Glutamatergic neuron (in vitro differentiated cells): ENCODE measurements at regions not wholly inside any gene's neighbourhood (a gene's known extent, or its start where the extent isn't known, plus 50 kb on each side); places are given as distances from the start of the nearest gene placed in this dataset.

Source experiments
- DNase-seq: peaks from one replicate; pipeline ENCODE4 v3.0.0; 2022
- H3K27ac Mint-ChIP-seq: one replicate; pipeline ENCODE4 v1.8.0; 2020; ENCODE audit warnings: mild to moderate bottlenecking, mixed read lengths, inconsistent platforms; ENCODE audit not compliant: unreplicated experiment
- H3K27me3 Mint-ChIP-seq: one replicate; pipeline ENCODE4 v1.8.0; 2020; ENCODE audit warnings: mild to moderate bottlenecking, moderate library complexity, mixed read lengths, inconsistent platforms; ENCODE audit not compliant: unreplicated experiment
- H3K36me3 Mint-ChIP-seq: one replicate; pipeline ENCODE4 v1.8.0; 2020; ENCODE audit warnings: mild to moderate bottlenecking, mixed read lengths, inconsistent platforms; ENCODE audit not compliant: unreplicated experiment
- H3K4me1 Mint-ChIP-seq: one replicate; pipeline ENCODE4 v1.8.0; 2020; ENCODE audit warnings: mild to moderate bottlenecking, low read depth, mixed read lengths, inconsistent platforms; ENCODE audit not compliant: unreplicated experiment
- H3K4me3 Mint-ChIP-seq: one replicate; pipeline ENCODE4 v1.8.0; 2020; ENCODE audit warnings: mild to moderate bottlenecking, mixed read lengths, inconsistent platforms; ENCODE audit not compliant: unreplicated experiment
- H3K9me3 Mint-ChIP-seq: one replicate; pipeline ENCODE4 v1.8.0; 2020; ENCODE audit warnings: mild to moderate bottlenecking, moderate library complexity, mixed read lengths, inconsistent platforms; ENCODE audit not compliant: unreplicated experiment
- TF ChIP-seq, protein P1 (sequence below): fragments of 200-600 bp; sonication (generic); IDR thresholded peaks from one replicate; pipeline ENCODE4 v1.5.0; 2021; ENCODE audit not compliant: partially characterized antibody, unreplicated experiment

- no peak for DNase-seq
- H3K9me3 Mint-ChIP-seq, result no peaks in the 10 kb centered on the region
- no peaks in the 10 kb centered on the region for H3K27me3 Mint-ChIP-seq
- H3K4me1 Mint-ChIP-seq, result peaks cover 5% of the 10 kb centered on the region
- no peaks in the 10 kb centered on the region for H3K36me3 Mint-ChIP-seq
- TF ChIP-seq, protein P1, sequence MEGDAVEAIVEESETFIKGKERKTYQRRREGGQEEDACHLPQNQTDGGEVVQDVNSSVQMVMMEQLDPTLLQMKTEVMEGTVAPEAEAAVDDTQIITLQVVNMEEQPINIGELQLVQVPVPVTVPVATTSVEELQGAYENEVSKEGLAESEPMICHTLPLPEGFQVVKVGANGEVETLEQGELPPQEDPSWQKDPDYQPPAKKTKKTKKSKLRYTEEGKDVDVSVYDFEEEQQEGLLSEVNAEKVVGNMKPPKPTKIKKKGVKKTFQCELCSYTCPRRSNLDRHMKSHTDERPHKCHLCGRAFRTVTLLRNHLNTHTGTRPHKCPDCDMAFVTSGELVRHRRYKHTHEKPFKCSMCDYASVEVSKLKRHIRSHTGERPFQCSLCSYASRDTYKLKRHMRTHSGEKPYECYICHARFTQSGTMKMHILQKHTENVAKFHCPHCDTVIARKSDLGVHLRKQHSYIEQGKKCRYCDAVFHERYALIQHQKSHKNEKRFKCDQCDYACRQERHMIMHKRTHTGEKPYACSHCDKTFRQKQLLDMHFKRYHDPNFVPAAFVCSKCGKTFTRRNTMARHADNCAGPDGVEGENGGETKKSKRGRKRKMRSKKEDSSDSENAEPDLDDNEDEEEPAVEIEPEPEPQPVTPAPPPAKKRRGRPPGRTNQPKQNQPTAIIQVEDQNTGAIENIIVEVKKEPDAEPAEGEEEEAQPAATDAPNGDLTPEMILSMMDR, result no peak
- H3K4me3 Mint-ChIP-seq, result no peak overlapping the region
- no peak overlapping the region for H3K27ac Mint-ChIP-seq
Observed at GRCh38 chr14:81797315-81797714, 263.7 kb upstream of the SEL1L start.

GRCh38 chr14:81801921-81802320 is 268.3 kb upstream of the SEL1L start:
- H3K27me3 Mint-ChIP-seq, result no peaks in the 10 kb centered on the region
- peak overlapping the region; percentile 28 for H3K27ac Mint-ChIP-seq
- H3K4me1 Mint-ChIP-seq, result peaks cover 10% of the 10 kb centered on the region
- H3K4me3 Mint-ChIP-seq, result no peak overlapping the region
- no peaks in the 10 kb centered on the region for H3K9me3 Mint-ChIP-seq
- no peak for DNase-seq
- H3K36me3 Mint-ChIP-seq, result no peaks in the 10 kb centered on the region
- TF ChIP-seq, protein P1, result no peak

GRCh38 chr14:81802341-81802740 is 268.7 kb upstream of the SEL1L start:
- TF ChIP-seq, protein P1, result no peak
- H3K27me3 Mint-ChIP-seq, result no peaks in the 10 kb centered on the region
- no peaks in the 10 kb centered on the region for H3K36me3 Mint-ChIP-seq
- peak overlapping the region; percentile 28 for H3K27ac Mint-ChIP-seq
- H3K4me1 Mint-ChIP-seq, result peaks cover 10% of the 10 kb centered on the region
- no peaks in the 10 kb centered on the region for H3K9me3 Mint-ChIP-seq
- H3K4me3 Mint-ChIP-seq, result no peak overlapping the region
- no peak for DNase-seq

DNA sequence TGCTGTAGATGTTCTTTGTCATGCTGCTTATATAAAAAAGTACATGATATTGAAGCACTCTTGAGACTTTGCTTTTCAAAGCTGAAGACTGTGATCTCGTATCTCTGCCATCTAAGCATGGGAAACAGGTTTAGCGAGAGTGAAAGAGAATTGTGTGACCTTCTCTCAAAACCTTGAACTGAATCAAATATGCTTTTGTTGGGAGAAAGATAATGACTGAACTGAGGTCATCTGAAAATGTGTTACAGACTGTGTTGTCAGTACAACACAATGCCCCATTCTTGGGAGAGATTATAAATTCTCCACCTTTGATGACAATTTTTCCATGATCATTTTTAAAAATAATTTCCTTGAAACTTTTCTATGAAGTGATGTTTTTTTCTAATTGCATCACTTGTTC is 272.1 kb upstream of the SEL1L start:
- TF ChIP-seq, protein P1, result no peak
- no peak for DNase-seq
- H3K9me3 Mint-ChIP-seq, result no peaks in the 10 kb centered on the region
- H3K27me3 Mint-ChIP-seq, result no peaks in the 10 kb centered on the region
- no peak overlapping the region for H3K4me3 Mint-ChIP-seq
- no peak overlapping the region for H3K27ac Mint-ChIP-seq
- peaks cover 5% of the 10 kb centered on the region for H3K36me3 Mint-ChIP-seq
- H3K4me1 Mint-ChIP-seq, result peaks cover 13% of the 10 kb centered on the region

GRCh38 chr14:81811705-81812269 is 278.1 kb upstream of the SEL1L start:
- Mint-ChIP-seq H3K4me1 (peaks cover 19% of the 10 kb centered on the region), H3K9me3 (no peaks in the 10 kb centered on the region), H3K27ac (no peak overlapping the region), H3K4me3 (no peak overlapping the region), H3K36me3 (peaks cover 5% of the 10 kb centered on the region), H3K27me3 (no peaks in the 10 kb centered on the region)
- TF ChIP-seq, protein P1, result no peak
- no peak for DNase-seq
